ENCODE measurements at regions not wholly inside any gene's neighbourhood (a gene's known extent, or its start where the extent isn't known, plus 50 kb on each side); places are given as distances from the start of the nearest gene placed in this dataset.

DNA sequence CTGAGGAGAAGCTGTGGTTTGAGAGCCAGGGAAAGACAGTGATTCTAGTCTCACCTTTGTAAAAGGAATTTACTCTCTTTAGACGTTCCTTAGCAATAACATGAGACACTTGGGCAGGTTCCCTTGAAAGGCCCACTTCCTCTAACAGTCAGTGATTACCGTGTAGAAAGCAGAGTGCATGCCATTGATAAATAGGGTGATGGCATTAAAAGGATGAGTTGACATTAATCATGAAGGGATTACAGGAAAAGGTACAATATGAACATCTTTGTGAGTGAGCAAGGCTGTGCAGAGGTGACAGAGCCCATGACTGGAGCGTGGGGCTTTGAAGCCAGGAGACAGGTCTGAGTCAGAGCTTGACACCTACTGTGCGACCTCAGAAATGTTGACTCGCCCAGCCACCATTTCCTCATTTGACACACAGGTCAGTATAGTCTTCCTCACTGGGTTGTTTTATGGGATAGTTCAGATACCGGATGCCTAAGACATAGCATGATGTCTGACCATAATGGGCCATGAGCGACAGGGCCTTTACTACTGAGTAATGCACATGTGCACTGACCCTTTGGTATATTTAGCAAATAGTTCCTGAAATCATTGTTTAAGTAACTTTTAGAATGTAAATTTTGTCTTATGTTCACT is 341.7 kb upstream of the MTNR1B start:
- DNase-seq: no peak

DNA sequence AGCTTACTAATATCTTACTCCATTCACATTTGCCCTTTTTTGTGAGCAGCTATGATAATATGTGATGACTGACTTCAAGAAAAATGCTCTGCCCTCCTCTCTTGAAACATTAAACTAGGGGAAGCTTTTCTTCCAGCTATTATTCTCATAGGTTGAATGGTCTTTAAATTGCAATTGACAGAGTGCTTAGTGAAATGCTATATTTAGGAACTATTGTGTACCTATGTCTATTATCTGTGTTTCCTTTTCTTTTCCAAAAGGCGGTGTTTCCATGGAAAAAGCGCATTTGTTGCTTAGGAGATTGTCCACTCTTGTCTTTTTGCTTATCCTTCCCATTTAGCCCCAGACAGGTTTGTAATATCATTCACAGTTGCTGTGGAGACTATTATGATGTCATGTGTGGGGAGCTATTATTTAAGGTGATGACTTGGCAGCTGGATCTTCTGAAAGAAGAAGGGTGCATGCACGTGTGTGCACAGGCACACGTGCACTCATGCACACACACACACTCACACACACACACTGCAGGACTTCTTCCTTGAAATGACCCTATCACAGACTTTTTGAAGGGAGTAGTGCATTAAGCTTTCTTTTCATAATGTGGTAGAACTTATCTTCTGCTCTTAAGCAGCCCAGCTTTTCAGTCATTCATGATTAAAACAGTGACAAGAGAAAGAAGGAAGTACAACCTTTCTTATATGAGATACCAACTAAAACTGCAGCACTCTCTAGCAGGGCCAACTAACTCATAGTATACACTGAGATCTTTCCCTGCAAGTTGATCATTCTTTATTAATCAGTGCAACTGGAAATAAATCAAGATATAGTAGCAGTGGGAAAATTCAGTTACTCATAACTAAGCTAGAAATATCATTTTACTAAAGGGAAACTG is 340.8 kb upstream of the MTNR1B start:
- DNase-seq: peak; percentile 39

DNA sequence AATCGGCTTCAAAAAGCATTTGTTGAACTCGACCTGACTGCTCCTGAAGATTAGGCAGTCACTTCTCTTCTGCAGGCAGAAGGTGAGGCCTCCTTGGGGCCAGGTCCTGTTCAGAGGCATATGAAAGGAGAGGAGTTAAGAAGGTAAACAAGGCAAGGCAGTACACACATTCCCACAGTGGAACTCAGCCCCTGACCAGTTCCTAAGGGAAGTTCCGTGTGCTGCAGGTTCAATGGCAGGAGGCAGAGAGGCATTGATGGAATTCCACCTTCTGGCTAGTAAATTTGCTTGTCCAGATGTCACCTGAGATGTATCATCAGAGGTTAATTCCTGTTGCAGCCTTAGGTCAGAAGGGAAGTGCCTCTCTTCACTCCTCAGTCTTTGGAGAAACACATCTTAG is 337.0 kb upstream of the MTNR1B start:
- DNase-seq: no peak

DNA sequence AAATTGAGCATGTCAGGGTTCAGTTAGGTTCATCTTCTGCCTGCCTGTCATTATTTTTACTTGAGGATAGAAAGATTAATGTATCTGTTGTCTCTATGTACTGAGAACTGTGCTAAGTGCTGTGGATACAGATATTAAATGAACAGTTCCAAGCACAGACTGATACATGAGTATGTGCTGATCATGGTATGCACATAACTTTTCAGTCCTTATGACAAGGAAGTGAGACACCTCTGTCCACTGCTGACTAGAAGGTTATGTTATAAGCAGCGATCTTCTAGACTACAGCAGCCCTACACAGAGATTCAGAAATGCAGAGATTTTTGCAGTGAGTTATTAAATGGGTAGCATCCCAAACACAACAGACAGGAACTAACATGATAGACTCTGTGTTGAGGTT is 335.6 kb upstream of the MTNR1B start:
- no peak for DNase-seq

DNA sequence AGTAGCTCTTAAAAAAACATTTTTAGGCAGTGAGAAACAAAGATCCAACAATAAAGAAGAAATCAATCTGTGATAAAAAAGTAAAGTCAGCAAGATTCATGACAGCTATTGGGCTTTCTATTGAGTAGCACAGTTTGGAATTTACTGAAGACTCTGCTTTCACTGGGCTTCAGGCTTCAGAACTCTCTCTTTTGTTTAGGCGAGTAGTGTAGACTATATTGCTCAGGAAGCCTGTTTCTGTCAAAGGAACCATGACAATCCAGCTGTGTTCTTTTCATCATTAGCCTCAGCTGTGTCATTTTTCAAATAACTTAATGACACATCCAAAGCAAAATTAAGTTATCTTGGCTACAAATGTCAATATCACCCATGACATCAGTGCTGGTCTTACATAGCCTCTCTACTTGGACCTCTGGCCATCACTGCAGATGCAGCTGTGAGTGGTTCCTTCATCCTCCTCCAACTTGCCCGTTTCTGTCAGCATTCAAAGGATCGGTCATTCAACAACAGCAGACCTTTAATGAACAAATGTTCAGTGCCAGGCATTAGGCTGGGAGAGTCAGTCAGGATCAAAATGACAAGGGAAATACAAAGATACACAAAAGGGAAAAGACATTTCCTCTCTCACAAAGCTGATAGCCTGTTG is 332.8 kb upstream of the MTNR1B start:
- no peak for DNase-seq

DNA sequence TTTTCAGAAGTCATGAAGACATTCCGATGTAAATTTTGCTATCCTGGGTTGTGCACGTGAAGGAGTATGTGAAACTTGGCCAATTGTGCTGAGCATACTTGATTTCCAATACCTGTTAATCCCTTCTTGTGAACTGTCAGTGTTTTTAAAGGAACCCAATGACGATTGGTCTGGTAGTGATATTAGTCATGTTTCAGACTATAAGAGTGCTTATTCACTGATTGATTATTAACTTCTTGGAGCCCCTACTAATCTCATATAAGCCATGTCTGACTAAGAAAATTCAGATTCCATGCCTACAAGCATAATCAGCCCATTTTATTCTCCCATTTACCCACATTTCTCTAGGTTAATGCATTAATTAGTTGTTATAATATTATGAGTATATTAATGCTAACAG is 330.8 kb upstream of the MTNR1B start:
- no peak for DNase-seq

DNA sequence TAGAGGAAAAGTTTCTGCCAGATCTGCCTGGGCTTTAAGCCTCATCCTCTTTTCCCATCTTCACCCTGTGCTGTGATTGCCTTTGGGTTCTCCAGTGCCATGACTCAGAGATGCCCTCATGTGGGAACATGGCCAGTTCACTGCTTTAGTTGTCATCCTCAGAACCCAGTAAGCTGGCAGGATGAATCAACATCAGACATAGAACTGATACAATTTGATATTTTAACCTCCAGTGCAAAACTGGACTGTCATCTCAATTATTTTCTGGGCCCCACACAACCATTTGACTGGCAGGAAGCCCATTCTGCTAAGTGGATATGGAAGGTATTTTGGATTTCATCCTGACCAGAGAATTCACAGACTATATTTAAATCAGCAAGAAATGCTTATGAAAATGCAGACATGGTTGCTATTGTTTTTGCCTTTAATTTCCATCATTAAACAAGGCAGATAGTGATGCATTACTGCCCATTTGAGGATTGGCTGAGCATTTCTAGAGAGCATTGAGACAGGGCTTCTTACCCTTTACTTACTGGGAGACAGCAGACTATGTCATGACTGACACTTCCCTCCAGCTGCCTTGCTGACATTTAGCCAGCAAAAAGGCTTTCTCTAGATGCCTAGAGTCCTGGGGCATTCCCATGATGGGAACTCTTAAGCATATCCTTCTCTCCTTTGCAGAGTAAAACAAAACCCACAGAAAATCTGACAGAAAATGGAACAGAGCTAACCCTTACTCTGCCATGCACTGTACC is 327.1 kb upstream of the MTNR1B start:
- no peak for DNase-seq

DNA sequence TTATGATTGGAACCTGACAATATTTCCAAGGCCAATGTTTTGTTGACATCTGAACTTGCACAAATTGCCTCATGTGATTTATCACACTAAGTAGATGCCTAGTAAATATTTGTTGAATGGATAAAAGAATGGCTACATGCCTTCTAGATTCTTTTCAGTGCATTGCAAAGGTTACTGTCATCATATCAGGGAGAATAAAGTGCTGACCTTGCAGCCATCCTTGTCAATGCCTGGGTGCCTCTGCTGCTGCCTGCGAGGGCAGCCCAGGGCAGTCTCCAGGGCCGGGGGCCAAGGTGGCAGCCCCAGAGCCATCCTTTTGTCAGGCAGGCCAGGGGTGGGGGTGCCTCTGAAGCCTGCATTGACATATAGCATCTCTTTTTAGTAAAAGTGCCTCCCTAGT is 325.6 kb upstream of the MTNR1B start:
- no peak for DNase-seq

DNA sequence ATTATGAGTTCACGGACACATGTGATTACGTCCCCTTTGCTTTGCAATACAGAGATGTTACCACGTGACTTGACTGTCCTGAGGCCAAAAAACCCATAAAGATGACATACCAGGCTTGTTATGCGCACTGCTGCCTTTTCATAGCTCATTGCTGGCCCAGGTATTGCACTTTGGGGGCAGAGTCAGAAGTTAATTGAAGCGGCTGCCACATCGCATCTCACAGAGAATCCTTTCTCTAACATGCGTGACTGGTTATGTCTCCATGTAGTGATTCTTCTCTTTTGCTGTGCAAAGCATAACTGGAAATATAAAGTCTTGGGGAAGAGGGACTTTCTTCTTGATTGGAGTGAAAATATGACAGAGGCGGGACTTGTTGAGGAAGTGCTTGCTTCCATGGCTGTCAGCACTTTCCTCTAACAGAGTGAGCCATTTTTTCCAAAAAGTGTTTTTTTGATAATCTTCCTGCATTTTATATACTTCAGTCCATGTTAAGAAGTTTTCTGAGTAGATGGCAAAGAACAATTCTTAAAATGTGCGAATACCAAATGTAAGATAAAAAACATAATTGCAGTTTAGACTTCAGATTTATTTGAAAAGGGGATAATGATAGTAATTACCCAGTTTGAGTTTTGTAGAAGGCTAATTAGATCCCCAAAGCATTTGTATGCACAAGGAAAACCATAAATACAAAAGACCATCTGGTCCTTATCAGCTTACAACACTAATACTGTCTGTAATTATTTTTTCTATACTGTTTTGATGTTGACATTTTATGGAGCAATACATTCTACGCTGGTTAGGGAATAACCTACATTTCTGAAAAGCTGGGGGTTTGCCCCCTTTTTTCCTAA is 324.6 kb upstream of the MTNR1B start:
- DNase-seq: no peak

DNA sequence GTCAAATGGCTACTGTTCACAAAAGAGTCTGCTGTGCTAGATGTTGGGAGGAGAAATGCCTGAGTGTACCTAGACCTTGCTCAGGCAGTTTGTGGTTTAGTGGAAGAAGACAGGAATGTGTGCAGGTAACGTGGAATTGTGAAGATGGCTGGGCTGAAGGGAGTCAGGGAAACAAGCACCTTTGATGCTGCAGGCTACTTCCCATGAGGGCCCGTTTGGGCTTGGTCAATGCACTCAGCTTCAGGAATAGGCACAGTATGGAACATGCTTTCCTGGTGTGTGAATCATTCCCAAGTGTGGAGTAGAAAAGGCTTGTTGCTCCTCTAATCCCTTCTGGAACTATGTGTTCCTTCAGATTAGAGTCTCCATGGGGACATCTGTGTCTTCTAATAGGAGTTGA is 318.3 kb upstream of the MTNR1B start:
- DNase-seq: no peak

DNA sequence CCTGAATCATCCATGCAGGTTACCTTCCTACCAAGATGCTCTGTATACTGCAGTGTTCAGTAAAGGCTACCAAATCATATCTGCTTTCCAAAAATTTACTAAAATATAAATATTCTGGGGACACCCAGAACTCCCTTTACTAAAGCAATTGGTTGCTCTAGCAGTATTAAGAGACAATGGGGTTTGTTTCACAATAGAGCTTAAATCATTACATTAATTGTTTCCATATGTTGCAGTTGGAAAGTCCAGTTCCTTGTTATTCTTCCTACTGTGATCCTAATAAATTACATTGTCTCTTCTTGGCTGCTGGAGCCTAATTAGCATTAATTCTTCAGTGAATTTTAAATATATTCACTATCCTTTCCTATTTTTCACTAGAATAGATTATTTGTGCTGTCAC is 316.0 kb upstream of the MTNR1B start:
- no peak for DNase-seq

DNA sequence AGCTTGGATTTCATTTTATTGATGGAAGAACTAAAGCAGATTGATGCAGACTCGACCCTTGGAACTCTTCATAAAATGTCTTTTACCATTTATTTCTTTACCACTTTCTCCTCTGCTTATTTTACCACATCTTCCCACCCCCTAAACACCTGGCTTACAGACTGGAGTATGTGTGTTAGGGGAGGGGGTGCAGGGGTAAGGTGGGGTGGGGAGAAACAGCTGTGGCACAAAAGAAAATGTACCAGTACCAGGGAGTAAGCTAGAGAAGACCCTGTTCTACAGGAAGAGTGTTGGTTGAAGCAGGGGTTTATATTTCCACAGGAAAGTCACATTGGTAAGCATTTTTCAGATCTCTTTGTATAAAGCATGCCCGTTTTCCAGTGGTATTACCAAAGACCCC is 312.7 kb upstream of the MTNR1B start:
- no peak for DNase-seq

DNA sequence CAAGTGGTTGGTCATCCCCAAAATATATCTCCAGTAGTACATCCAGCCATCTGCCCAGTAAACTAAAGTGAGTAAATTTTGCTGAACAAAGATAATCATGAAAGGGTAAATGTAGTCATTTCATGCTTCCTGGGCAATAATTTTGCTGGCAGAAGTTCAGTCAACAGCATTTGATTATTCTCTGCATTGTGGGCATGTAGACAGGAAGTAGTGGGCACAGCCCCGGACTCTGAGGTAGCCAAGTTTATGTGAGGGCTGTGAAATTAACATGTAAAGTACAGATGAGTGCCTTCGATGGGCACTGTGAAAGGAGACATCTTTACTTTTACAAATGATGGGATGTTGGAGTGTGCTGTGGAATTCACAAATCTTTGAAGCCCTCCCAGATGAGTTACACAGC is 312.2 kb upstream of the MTNR1B start:
- no peak for DNase-seq

DNA sequence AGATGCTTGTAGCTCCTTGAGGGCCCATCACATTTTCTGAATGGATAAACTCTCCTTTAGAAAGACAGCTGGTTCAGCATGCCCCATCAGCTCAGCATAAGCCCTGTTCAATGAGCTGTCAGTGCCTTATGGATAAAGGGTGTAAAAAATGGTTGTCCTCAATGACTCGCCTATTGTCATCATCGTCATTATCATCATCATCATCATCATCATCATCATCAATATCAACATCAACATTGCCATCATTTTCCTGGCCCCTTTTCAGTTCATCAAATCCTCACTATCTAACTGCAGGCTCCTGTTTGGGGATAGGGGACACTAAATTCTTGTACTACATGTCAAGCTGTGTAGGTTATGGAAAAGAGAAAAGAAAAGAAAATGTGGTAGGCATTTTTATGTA is 310.7 kb upstream of the MTNR1B start:
- no peak for DNase-seq

DNA sequence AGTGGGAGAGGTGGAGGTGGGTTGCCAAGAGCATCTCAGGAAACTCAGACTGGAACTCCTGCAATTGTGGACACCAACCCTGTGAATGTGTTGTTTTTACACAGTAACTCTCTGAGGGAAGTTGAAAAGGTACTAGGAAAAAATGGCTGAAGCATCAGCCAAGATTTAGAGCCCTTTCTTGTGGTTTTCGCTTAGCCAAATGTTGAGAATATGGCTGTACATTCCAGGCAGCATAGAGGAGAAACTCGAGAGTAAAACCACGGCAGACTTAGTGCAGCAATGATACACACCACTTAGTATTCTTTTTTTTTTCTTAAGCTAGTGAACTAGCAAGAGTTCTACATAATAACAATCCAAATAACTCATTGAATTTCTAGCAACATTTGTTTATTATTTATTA is 309.7 kb upstream of the MTNR1B start:
- DNase-seq: no peak

DNA sequence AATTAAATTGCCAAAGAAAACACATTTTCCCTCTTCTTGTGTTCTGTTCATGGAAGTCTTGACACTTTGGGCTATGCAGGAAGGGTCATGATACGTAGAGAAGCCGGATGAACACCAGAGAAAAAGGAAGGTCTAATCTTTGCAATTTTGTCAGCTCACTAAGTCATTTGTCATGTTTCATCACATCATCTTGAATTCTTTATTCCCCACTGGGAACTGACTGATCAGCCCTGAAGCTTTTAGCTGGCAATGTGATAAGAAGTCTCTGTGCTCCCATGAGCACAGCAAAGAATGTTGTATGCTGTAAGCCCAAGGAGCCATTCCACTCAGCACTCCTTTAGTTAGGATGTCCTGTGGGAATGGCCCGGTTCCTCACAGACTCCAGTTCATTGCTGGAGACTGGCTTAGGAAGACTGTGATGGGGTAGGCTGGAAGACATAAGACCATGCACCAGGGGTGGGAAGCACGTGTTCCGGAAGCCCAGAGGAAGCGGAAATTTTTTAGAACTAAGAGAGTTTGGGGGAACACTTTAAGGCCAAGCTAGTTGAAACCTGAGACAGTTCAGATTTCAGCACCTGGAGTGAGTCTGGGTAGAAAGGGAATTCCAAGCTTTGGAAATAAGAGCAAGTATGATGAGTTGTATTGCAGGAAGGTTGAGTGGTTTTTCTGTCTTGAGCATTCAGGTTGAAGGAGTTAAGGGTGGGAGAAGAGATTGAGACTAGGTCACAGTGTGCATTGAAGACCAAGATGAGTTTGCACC is 306.7 kb upstream of the MTNR1B start:
- no peak for DNase-seq

DNA sequence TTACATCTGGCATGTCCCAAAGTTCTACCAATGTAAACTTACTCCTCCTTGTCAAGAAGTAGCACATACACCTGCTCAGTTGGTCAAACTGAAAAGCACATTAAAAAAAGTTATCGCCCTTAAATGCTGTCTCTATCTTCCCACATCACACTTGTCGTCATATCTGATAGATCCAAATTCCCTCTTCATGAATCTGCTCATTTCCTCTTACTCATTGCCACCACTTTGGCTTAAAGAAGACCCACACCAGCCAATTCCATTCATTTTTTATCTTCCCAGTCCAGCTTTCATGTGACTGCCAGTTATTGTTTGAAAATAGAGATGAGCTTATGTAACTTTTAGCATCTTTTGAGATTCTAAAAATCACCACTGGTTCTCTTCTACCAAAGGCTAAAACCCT is 305.9 kb upstream of the MTNR1B start:
- no peak for DNase-seq

DNA sequence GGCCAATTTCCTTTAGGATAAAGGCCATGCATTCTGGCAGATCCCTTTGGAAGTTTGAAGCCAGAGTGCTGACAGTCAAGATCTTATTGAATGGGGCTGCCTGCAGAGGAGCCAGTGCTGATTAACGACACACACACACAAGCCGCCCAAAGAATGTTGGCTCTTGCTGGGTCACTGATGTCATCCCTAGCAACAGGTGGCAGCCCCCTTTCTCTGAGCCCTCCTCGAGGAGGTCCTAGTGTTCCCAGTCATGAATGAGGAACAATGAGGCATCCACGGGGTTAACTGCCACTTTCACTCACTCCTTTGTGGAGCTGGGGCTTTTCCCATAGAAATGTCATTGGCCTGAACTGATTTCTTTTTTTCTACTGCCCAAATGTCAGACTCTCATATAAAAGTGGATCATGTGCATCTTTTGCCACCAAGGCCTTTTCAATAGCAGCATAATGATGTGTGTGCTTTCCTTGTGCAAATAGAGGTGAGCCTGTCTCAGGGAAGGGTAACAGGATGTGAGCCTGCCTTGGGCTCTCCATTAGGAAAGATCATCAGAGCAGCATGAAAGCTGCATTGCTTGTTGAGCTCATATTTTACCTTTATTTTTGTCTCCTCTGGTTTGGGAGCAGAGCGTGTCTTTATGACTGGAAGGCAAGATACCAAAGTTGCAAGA is 301.8 kb upstream of the MTNR1B start:
- DNase-seq: peak; percentile 40

DNA sequence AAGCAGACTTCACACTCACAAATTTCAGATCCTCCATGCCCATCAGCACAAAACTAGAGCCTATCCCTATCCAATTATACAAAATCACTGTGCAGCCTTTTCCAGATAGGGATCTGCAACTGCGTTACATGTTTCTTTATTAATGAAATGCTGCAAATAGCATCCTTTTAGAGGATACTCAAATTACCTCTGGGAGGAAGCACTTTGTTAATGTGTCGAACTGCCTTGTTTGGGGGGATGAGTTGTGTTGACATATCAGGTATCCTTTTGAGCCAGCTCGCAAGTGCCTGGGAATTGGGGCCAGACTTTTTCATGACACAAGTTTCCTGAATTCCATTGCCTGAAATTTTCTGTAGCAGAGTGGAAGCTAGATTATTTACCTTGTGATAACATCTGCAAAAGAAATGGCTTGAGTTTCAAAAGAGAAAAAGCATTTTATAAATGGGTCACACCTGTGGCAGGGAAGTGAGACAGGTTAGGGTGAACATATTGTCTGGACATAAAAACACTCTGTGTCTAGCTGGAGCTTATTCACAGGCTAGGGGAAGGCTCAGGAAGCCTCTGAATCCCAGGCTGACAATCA is 299.1 kb upstream of the MTNR1B start:
- DNase-seq: no peak

DNA sequence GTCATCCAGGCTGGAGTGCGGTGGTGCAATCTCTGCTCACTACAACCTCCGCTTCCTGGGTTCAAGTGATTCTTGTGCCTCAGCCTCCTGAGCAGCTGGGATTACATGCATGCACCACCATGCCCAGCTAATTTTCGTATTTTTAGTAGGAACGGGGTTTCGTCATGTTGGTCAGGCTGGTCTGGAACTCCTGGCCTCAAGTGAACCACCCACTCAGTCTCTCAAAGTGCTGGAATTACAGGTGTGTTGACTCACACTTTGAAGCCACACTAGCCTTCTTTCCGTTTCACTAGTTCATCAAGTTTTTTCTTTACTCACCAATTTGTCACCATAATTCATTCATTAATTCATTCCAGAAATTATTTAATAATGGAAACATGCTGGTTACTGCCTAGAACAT is 298.4 kb upstream of the MTNR1B start:
- DNase-seq: no peak

DNA sequence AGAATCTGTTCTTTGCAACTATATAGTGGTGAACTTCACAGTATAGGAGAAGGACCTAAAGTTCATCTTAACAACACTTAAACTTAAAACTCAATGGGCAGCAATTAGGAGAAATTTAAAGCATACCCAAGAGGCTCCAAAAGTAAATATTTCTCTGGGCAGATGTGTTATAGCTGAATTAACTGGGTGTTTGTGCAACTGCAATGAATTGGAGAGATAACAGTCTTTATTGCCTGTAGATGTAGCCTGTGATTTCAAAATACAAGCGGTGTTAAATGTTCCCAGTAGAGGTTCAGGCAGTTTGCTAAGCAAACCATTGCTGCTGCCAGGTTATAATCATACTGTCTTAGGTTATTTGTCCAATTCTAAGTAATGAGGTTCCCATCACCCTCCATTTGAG is 294.1 kb upstream of the MTNR1B start:
- DNase-seq: no peak
